Kidney glomerular epithelial cell (primary cell): ENCODE measurements at regions not wholly inside any gene's neighbourhood (a gene's known extent, or its start where the extent isn't known, plus 50 kb on each side); places are given as distances from the start of the nearest gene placed in this dataset.

Experiments used
- DNase-seq: peaks from one replicate; lab custom pipeline; 2025; lab: John Stamatoyannopoulos, UW

DNA sequence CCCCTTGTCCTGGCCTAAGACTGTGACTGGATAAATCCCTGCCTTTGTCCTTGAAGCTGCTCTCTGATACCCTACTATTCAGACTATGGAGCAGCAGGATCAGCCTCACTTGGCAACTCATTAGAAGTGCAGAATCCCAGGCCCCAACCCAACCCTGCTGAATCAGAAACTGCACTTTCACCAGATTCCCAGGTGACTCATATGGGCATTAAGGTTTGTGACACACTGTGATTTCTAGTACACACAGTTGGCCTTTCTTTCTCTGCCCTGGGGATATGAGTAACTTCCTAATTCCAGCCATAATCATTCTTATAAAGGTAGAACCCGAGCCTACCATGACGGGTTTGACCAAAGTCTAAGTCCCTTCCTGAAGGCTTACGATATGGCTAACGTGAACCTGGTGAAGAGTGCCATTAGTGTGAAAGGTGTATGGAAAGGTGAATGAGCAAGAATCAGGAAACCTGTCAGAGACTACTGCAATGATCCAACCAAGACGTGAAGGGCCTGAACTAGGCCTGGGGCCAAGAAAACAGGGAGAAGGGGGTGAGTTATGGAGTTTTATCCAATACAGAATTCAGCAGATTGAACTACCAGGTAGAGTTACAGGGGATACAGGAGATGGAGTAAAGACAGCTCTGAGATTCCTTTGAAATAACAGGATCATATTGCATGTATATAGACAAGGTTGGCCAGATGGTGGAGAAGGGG lies 533.0 kb downstream of the BNC2 start:
- DNase-seq = peak; percentile 86

DNA sequence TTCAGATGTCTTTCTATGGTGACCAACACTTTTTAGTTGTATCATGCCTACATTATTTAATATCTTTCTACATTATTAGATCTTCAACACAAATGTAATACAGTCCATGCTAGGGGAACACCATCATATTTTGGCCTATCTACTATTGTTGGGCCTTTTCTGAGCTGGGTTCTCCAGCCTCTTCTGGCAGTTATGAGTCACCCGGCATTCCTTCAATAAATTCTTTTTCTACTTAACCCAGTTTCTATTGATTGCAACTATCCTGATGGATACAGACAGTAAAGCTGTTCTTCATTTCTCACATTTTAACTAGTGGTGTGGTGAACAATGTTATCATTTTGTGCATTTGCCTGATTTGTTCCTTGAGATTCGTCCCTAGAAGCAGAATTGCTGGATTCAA lies 529.3 kb downstream of the BNC2 start:
- peak; percentile 8 for DNase-seq

DNA sequence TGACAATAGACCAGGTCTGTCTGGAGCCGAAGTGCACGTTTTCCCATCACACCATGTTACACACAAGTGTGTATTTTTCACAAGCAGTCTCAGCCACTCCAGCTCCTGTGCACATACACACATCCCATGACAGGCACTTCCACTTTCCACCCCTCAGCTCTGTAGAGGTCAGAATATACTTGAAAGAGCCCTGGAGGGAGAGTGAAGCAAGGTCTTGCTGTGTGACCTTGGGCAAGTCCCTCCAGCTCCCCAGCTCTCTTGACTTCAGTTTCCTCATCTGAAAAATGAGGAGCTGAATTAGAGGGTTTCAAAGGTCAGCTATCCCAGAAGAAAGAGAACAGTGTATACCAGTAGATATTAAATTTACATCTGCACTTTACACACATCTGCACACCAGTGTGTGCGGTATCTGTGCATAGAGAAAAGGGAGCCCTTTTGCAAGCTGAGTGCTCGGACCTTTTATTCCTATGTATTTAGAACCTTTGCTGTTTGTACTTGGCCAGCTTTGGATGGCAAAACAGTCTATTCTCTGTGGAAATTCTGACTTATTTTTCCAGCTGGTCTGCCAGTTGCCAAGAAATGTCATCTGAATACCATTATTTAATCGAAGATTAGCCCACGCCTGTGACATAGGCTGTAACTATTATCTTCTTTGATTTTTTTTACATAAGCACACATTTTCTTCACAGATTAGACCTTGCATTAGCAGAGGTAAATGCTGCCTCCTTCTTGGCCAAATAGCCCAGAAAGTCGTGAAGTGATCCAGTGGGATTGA lies 528.0 kb downstream of the BNC2 start:
- no peak for DNase-seq

DNA sequence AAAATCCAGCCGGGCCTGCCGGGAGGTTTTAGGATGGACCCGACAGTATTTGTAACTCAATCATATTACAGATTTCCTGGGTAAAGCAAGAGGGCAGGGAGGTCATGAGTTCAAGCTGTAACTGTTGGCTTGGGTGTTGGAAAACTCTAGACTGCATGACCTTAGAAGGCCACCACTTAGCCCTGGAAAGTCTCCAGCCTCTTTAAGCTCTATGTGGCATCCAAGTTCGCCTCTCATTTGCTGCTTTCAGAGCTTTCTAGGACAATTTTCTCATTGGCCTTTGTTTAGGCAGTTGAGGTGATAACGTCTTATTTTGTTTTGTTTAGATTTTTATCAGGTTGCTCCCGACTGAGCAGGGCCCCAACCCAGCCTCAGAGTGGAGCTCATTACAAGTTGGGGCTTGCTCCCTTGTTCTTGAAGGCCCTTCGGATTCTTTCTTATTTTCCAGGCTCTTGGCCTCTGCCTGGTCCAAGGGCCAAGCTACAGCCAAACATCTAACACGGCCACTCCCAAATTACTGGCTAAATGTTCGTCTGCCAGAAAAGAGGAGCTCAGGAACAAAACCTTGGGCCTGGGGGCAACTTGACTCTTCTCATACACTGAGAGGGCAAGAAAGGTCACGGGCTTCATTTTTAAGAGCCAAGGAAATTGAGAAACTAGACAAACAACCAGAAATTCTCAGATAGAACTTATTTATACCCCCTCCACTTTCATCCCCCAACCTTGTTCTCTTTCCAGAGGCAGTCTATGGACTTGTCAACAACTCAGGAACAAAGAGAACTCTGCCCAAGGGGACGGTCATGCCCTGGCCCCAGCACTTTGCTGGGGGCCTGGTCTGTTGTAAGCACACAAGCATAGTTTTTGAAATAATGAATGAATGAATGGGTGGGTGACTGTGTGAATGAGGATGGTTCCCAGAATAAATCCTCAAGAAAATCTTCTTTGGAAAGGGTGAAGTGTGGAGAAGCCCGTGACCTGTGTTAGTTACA lies 526.9 kb downstream of the BNC2 start:
- DNase-seq = no peak

DNA sequence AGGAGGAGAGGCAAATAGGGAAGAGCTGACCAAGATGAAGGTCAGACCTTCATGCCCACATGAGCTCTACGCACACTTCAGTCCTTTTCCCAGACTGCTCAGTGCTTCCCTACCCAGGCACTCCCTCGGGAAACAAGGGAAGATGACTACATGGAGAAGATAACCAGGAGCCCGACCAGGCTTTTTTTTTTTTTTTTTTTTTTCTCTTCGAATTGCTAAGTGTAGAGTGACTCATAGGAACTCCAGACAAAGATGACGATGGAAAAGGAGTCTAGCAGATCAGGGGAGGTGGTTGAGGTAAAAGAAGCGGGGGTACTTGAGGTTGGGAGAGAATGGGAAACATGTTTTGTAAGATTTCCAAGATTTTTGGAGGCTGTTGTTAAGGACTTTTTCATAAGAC lies 526.1 kb downstream of the BNC2 start:
- peak; percentile 50 for DNase-seq

DNA sequence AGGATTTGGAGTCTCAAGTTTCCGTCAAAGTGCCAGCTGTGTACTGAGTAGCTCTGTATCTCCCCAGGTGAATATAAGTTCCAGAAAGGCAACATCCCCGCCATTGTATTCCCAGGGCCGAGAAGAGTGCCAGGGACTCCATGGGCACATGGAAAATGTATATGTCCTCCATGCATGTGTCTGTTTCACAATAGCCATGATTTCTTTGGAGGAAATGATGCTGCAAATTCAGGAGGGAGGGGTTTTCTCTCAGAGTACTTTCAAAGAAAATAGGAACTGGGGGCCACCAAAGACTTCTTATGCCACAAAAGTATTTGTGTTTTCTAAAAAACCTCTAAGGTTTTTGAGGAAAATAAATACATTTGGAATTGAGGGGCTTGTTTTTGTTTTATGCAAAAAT lies 524.6 kb downstream of the BNC2 start:
- no peak for DNase-seq

DNA sequence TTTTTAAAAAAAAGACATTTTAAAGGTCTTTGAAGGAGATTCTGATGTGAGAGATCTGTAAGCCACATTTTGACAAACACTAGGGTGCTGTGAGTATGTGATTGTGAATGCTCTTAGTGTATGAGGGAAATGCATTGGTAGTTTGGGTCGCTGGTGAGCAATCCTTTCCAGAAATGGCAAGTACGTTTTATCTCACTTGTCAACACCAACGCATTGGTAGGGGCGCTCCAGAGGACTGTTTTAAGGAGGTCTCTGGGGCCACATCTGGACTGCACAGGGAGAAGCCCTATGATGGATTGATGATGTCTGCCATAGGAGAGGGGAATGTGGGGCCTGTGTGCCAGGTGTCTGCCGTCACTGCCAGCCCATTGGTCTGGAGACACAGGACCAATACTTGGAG lies 522.6 kb downstream of the BNC2 start:
- DNase-seq = no peak

DNA sequence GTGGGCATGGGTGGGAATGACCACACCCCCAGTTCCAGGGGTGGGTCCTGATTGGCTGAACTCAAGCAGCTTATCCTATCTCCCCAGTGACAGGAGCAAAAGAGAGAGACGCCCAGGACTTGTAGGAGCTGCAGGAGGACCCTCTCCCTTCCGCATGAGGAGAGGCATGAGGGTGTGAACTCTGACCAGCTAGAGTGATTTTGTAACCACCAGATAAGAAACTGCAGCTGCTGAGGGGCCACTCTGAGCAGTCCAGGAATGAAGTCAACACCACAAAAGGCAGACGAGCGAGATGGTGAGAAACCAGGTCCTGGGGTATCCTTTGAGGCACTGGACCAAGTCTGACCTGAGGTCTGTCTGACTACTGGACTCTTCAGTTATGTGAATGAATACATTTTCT lies 521.9 kb downstream of the BNC2 start:
- DNase-seq = no peak

DNA sequence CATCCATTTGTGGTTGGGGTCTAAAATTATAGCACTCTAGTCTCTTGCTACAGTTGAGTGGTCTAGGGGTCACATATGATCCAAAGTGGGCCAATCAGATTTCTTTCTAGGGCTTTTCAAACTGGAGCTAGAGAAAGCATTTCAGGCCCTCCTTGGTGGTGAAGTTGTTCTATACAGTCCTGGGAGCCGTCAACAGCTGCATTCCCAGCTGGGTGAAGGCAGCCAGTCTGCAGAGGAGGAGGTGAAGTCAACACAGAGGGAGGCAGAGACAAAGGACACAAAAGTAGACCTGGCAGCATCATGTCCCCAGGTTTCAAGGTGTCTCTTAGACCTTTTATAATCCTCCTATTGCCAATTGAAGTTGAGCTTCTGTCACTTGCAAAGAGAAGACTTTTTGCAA lies 518.2 kb downstream of the BNC2 start:
- DNase-seq = no peak

DNA sequence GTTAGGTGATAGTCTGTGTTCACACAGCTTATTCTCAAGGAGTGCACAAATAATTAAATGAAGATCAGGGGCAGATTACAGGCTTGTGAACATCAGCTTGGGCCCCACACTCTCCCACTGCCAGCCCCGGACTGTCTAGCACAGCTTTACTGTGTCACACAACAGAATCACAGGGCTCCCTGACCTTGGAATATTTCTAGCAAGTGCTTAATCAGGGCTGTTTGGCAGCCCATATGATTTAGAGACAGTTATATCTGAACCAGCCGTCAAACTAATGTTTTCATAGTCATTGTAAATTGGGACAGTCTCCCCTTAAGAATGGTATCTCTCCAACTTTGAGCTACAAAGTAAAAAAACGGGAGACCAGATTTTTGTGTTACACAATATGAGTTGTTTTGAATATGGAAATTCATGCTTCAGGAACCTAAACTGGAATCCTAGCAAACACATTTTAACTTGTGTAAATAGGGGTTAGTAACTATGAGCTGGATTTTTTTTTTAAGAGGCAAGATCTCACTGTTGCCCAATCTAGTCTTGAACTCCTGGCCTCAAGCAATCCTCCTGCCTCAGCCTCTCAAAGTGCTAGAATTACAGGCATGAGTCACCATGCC lies 517.6 kb downstream of the BNC2 start:
- no peak for DNase-seq

DNA sequence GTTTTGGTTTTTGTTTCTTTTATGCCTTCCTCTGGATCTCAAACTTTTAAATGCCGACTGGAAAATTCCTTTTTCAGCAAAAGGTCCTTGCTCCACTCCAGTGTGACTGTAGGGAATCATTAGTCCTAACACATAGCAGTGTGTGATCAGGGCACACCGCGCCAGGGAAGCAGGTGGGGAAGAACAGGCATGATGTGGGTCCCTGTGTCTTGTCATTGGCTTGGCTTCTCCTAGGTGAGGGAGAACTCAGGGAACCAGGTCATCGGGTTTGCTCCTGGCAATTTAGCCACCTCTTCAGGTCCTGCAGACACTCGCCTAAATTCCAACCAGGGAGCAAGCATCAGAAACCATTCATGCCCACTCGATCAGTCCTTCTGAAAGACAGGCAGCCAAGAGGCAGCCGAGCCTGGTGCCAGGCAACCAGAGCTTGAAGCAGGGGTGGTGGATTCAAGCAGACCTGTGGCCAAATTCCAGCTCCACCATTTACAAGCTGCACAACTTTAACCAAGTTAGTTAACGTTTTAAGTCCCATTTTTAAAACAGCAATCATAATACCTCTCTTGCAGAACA lies 514.2 kb downstream of the BNC2 start:
- no peak for DNase-seq

DNA sequence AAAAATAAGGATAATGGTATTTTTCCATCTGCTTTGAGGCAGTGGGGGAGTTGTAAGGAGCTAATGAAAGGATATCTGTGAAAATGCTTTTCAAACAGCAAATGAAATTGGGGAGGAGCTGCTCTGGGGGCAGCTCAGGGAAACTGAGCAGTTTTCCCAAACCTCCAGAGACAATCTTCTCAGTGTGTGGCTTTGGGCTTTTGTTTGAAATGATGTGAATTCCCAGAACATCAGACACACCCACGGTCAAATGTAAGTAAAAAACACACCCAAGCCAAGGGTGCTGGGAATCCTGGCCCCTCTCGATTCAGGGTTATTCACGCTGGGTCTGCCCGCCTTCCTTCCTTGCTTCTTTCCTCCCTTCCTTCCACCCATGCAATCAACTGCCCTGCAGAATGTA lies 512.6 kb downstream of the BNC2 start:
- DNase-seq = no peak

DNA sequence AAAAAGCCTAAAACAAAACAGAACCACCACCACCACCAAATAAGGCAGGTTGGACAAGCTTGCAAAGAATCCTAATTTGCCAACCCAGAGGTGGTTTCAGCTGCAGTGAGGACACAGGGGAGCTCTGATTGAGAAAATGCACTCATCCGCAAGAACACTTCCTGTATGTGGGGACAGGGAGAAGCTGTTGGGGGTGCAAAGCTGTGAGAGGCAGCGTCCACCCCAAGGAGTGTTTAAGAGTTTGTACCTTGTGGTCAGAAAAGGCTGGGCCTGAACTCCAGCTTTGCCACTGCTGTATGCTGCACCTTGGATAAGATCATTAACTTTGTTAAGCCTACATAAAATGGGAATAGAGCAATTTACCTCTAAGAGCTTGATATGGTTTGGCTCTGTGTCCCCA lies 511.7 kb downstream of the BNC2 start:
- no peak for DNase-seq
